GM23338 (cell line): ENCODE measurements at regions not wholly inside any gene's neighbourhood (a gene's known extent, or its start where the extent isn't known, plus 50 kb on each side); places are given as distances from the start of the nearest gene placed in this dataset.

Experiments used
- ATAC-seq: fragments of 200-7000 bp; cut with Tn5 transposase; 3 replicates; pipeline ENCODE4 v1.9.1; 2020
- DNase-seq: peaks from one replicate; pipeline ENCODE4 v3.0.0-alpha.2; 2015; ENCODE audit warnings: low spot score
- H2AFZ ChIP-seq: fragments of 200-600 bp; sonication (generic); 2 replicates; pipeline ENCODE4 v1.8.0; 2016; ENCODE audit warnings: antibody characterized with exemption, mild to moderate bottlenecking, moderate library complexity
- H3F3A ChIP-seq: fragments of 200-600 bp; sonication (generic); replicated peaks from 2 replicates; pipeline ENCODE4 v1.8.0; 2017; ENCODE audit warnings: antibody characterized with exemption, mixed run types, low read depth
- H3K27ac ChIP-seq: fragments of 200-600 bp; sonication (generic); 2 replicates; pipeline ENCODE4 v1.6.1; 2016; ENCODE audit warnings: low read depth
- H3K27me3 ChIP-seq: fragments of 200-600 bp; sonication (generic); 2 replicates; pipeline ENCODE4 v1.8.0; 2016; ENCODE audit warnings: mild to moderate bottlenecking, mixed run types, moderate library complexity; ENCODE audit not compliant: insufficient read depth
- H3K36me3 ChIP-seq: fragments of 200-600 bp; sonication (generic); 2 replicates; pipeline ENCODE4 v1.8.0; 2016; ENCODE audit warnings: mild to moderate bottlenecking; ENCODE audit not compliant: insufficient read depth
- H3K4me1 ChIP-seq: fragments of 200-600 bp; sonication (generic); 2 replicates; pipeline ENCODE4 v1.8.0; 2016; ENCODE audit warnings: mild to moderate bottlenecking, moderate library complexity; ENCODE audit not compliant: insufficient read depth
- H3K4me2 ChIP-seq: fragments of 200-600 bp; sonication (generic); 2 replicates; pipeline ENCODE4 v1.7.1; 2017; ENCODE audit warnings: mixed run types
- H3K4me3 ChIP-seq: fragments of 200-600 bp; sonication (generic); 2 replicates; pipeline ENCODE4 v1.6.1; 2016; ENCODE audit warnings: mixed run types
- H3K79me2 ChIP-seq: fragments of 200-600 bp; sonication (generic); replicated peaks from 2 replicates; pipeline ENCODE4 v1.8.0; 2017; ENCODE audit warnings: mild to moderate bottlenecking; ENCODE audit not compliant: insufficient read depth
- H3K9me2 ChIP-seq: fragments of 200-600 bp; sonication (generic); 2 replicates; pipeline ENCODE4 v1.8.0; 2017; ENCODE audit not compliant: insufficient read depth
- H4K20me1 ChIP-seq: fragments of 200-600 bp; sonication (generic); replicated peaks from 2 replicates; pipeline ENCODE4 v1.8.0; 2017; ENCODE audit warnings: mild to moderate bottlenecking; ENCODE audit not compliant: insufficient read depth
- H3K27ac Mint-ChIP-seq: 2 replicates; pipeline ENCODE4 v1.8.0; 2020; ENCODE audit warnings: inconsistent platforms, mild to moderate bottlenecking, moderate library complexity, mixed read lengths
- H3K27me3 Mint-ChIP-seq: 3 replicates; pipeline ENCODE4 v1.8.0; 2022; ENCODE audit warnings: low read depth, mild to moderate bottlenecking, moderate library complexity, mixed read lengths, inconsistent platforms; ENCODE audit not compliant: insufficient read depth, poor library complexity
- H3K36me3 Mint-ChIP-seq: 3 replicates; pipeline ENCODE4 v1.8.0; 2021; ENCODE audit warnings: low read depth, mild to moderate bottlenecking, inconsistent platforms, moderate library complexity, mixed read lengths
- H3K4me1 Mint-ChIP-seq: 3 replicates; pipeline ENCODE4 v1.8.0; 2020; ENCODE audit warnings: mild to moderate bottlenecking, inconsistent platforms, mixed read lengths
- H3K4me3 Mint-ChIP-seq: 3 replicates; pipeline ENCODE4 v1.8.0; 2021; ENCODE audit warnings: moderate library complexity, mild to moderate bottlenecking, inconsistent platforms, mixed read lengths
- H3K9me3 Mint-ChIP-seq: 3 replicates; pipeline ENCODE4 v1.8.0; 2020; ENCODE audit warnings: moderate library complexity, mild to moderate bottlenecking, inconsistent platforms, mixed read lengths
- CREB1 ChIP-seq: fragments of 250-450 bp; sonication (Bioruptor Pico); IDR thresholded peaks from 2 replicates; pipeline ENCODE4 v1.5.0; 2020; ENCODE audit warnings: low read depth, mild to moderate bottlenecking, moderate library complexity
- EZH2 ChIP-seq: fragments of 200-600 bp; sonication (generic); IDR thresholded peaks from one replicate; pipeline ENCODE4 v1.8.0; 2017; ENCODE audit warnings: antibody characterized with exemption, mild to moderate bottlenecking, low read depth; ENCODE audit not compliant: unreplicated experiment
- EZH2phosphoT487 ChIP-seq: fragments of 200-600 bp; sonication (generic); IDR thresholded peaks from one replicate; pipeline ENCODE4 v1.8.1; 2018; ENCODE audit warnings: antibody characterized with exemption; ENCODE audit not compliant: unreplicated experiment
- JUNB ChIP-seq: IDR thresholded peaks from one replicate; pipeline ENCODE4 v1.6.1; 2016; ENCODE audit warnings: antibody characterized with exemption; ENCODE audit not compliant: unreplicated experiment
- NANOG ChIP-seq: IDR thresholded peaks from 2 replicates; pipeline ENCODE4 v1.6.1; 2016; ENCODE audit warnings: antibody characterized with exemption, borderline replicate concordance
- POLR2AphosphoS5 ChIP-seq: IDR thresholded peaks from 2 replicates; pipeline ENCODE4 v1.6.1; 2016; ENCODE audit warnings: antibody characterized with exemption, low read depth
- STAT1 ChIP-seq: IDR thresholded peaks from one replicate; pipeline ENCODE4 v1.6.1; 2016; ENCODE audit warnings: antibody characterized with exemption; ENCODE audit not compliant: unreplicated experiment
- ZNF114 ChIP-seq: fragments of 250-450 bp; sonication (Bioruptor Pico); IDR thresholded peaks from 2 replicates; pipeline ENCODE4 v1.5.0; 2020; ENCODE audit warnings: mild to moderate bottlenecking, moderate library complexity
- ZNF331 ChIP-seq: fragments of 250-450 bp; sonication (Bioruptor Pico); IDR thresholded peaks from 2 replicates; pipeline ENCODE4 v1.5.0; 2020; ENCODE audit warnings: low read depth, mild to moderate bottlenecking, moderate library complexity
- TF ChIP-seq, protein P1 (sequence below): IDR thresholded peaks from 2 replicates; pipeline ENCODE4 v1.6.1; 2016; ENCODE audit warnings: antibody characterized with exemption
- TF ChIP-seq, protein P2 (sequence below): fragments of 250-450 bp; sonication (Bioruptor Pico); IDR thresholded peaks from 2 replicates; pipeline ENCODE4 v1.5.0; 2020; ENCODE audit warnings: mild to moderate bottlenecking, moderate library complexity
- TF ChIP-seq, protein P3 (sequence below), 2 experiments: fragments of 200-600 bp in 1 of 2; sonication (generic) in 1 of 2; conservative IDR thresholded peaks; 2 replicates each; pipeline versions ENCODE4 v1.5.1 to v1.6.1; 2016 to 2017; ENCODE audit warnings: antibody characterized with exemption in 2 of 2, low read depth in 2 of 2, mild to moderate bottlenecking in 2 of 2, moderate library complexity in 1 of 2
- TF ChIP-seq, protein P4 (sequence below): IDR thresholded peaks from one replicate; pipeline ENCODE4 v1.6.1; 2018; ENCODE audit warnings: antibody characterized with exemption; ENCODE audit not compliant: unreplicated experiment

DNA sequence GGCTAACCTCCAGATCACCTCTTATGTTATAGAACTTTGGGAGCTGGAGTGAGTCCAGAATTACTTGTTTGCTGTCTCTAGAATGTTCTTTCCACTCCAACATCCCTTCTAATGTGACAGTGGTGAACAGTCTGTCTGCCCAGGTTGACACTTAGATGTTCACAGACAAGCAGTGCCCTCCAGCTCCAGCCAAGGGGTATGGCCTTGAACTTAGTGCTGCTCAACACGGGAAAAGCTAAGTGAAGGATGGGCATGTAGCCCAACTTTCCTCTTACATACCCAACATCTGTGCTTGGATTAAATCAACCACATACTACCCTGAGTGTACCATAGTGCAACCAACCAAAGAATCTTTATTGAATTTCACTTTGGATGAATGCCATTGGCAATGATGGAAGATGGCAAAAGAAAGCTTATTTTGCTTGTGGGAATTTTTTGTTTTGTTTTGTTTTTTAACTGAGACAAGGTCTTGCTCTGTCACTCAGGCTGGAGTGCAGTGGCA lies 201.2 kb downstream of the NXNL2 start:
- ATAC-seq = no peak
- no peaks in the 10 kb centered on the region for H3F3A ChIP-seq
- Mint-ChIP-seq H3K9me3 (peaks cover 10% of the 10 kb centered on the region), H3K27ac (no peak overlapping the region), H3K4me3 (no peak overlapping the region), H3K36me3 (peaks cover 3% of the 10 kb centered on the region; the same call in 2 of the 3 replicates), H3K27me3 (peaks cover 2% of the 10 kb centered on the region), H3K4me1 (peaks cover 7% of the 10 kb centered on the region)
- H3K27me3 ChIP-seq = no peaks in the 10 kb centered on the region
- H3K4me1 ChIP-seq = no peaks in the 10 kb centered on the region
- H3K4me2 ChIP-seq = no peak overlapping the region
- no peak overlapping the region for H2AFZ ChIP-seq
- no peaks in the 10 kb centered on the region for H4K20me1 ChIP-seq
- H3K79me2 ChIP-seq = no peaks in the 10 kb centered on the region
- no peaks in the 10 kb centered on the region for H3K36me3 ChIP-seq
- H3K9me2 ChIP-seq = 0 out of 2 replicates have a peak, but pooled peaks cover under 1% of the 10 kb centered on the region
- no peak overlapping the region for H3K27ac ChIP-seq
- H3K4me3 ChIP-seq = no peak overlapping the region
- TF ChIP-seq, protein P1, sequence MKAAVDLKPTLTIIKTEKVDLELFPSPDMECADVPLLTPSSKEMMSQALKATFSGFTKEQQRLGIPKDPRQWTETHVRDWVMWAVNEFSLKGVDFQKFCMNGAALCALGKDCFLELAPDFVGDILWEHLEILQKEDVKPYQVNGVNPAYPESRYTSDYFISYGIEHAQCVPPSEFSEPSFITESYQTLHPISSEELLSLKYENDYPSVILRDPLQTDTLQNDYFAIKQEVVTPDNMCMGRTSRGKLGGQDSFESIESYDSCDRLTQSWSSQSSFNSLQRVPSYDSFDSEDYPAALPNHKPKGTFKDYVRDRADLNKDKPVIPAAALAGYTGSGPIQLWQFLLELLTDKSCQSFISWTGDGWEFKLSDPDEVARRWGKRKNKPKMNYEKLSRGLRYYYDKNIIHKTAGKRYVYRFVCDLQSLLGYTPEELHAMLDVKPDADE = no peak
- no peak for TF ChIP-seq ZNF331
- no peak for TF ChIP-seq JUNB
- TF ChIP-seq POLR2AphosphoS5 = no peak
- TF ChIP-seq, protein P2, sequence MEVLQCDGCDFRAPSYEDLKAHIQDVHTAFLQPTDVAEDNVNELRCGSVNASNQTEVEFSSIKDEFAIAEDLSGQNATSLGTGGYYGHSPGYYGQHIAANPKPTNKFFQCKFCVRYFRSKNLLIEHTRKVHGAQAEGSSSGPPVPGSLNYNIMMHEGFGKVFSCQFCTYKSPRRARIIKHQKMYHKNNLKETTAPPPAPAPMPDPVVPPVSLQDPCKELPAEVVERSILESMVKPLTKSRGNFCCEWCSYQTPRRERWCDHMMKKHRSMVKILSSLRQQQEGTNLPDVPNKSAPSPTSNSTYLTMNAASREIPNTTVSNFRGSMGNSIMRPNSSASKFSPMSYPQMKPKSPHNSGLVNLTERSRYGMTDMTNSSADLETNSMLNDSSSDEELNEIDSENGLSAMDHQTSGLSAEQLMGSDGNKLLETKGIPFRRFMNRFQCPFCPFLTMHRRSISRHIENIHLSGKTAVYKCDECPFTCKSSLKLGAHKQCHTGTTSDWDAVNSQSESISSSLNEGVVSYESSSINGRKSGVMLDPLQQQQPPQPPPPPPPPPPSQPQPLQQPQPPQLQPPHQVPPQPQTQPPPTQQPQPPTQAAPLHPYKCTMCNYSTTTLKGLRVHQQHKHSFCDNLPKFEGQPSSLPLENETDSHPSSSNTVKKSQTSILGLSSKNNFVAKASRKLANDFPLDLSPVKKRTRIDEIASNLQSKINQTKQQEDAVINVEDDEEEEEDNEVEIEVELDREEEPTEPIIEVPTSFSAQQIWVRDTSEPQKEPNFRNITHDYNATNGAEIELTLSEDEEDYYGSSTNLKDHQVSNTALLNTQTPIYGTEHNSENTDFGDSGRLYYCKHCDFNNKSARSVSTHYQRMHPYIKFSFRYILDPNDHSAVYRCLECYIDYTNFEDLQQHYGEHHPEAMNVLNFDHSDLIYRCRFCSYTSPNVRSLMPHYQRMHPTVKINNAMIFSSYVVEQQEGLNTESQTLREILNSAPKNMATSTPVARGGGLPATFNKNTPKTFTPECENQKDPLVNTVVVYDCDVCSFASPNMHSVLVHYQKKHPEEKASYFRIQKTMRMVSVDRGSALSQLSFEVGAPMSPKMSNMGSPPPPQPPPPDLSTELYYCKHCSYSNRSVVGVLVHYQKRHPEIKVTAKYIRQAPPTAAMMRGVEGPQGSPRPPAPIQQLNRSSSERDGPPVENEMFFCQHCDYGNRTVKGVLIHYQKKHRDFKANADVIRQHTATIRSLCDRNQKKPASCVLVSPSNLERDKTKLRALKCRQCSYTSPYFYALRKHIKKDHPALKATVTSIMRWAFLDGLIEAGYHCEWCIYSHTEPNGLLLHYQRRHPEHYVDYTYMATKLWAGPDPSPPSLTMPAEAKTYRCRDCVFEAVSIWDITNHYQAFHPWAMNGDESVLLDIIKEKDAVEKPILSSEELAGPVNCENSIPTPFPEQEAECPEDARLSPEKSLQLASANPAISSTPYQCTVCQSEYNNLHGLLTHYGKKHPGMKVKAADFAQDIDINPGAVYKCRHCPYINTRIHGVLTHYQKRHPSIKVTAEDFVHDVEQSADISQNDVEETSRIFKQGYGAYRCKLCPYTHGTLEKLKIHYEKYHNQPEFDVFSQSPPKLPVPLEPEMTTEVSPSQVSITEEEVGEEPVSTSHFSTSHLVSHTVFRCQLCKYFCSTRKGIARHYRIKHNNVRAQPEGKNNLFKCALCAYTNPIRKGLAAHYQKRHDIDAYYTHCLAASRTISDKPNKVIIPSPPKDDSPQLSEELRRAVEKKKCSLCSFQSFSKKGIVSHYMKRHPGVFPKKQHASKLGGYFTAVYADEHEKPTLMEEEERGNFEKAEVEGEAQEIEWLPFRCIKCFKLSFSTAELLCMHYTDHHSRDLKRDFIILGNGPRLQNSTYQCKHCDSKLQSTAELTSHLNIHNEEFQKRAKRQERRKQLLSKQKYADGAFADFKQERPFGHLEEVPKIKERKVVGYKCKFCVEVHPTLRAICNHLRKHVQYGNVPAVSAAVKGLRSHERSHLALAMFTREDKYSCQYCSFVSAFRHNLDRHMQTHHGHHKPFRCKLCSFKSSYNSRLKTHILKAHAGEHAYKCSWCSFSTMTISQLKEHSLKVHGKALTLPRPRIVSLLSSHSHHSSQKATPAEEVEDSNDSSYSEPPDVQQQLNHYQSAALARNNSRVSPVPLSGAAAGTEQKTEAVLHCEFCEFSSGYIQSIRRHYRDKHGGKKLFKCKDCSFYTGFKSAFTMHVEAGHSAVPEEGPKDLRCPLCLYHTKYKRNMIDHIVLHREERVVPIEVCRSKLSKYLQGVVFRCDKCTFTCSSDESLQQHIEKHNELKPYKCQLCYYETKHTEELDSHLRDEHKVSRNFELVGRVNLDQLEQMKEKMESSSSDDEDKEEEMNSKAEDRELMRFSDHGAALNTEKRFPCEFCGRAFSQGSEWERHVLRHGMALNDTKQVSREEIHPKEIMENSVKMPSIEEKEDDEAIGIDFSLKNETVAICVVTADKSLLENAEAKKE (CRISPR knock-in tag) = no peak
- TF ChIP-seq EZH2phosphoT487 = no peak
- TF ChIP-seq, protein P3, sequence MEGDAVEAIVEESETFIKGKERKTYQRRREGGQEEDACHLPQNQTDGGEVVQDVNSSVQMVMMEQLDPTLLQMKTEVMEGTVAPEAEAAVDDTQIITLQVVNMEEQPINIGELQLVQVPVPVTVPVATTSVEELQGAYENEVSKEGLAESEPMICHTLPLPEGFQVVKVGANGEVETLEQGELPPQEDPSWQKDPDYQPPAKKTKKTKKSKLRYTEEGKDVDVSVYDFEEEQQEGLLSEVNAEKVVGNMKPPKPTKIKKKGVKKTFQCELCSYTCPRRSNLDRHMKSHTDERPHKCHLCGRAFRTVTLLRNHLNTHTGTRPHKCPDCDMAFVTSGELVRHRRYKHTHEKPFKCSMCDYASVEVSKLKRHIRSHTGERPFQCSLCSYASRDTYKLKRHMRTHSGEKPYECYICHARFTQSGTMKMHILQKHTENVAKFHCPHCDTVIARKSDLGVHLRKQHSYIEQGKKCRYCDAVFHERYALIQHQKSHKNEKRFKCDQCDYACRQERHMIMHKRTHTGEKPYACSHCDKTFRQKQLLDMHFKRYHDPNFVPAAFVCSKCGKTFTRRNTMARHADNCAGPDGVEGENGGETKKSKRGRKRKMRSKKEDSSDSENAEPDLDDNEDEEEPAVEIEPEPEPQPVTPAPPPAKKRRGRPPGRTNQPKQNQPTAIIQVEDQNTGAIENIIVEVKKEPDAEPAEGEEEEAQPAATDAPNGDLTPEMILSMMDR (conservative IDR thresholded peaks at IDR 0.05; ENCODE audit: low read depth in 2 of 2) = no peak
- no peak for TF ChIP-seq CREB1 (CRISPR knock-in tag)
- TF ChIP-seq EZH2 = no peak
- TF ChIP-seq NANOG = no peak
- TF ChIP-seq STAT1 = no peak
- no peak for TF ChIP-seq ZNF114 (CRISPR knock-in tag)
- TF ChIP-seq, protein P4, sequence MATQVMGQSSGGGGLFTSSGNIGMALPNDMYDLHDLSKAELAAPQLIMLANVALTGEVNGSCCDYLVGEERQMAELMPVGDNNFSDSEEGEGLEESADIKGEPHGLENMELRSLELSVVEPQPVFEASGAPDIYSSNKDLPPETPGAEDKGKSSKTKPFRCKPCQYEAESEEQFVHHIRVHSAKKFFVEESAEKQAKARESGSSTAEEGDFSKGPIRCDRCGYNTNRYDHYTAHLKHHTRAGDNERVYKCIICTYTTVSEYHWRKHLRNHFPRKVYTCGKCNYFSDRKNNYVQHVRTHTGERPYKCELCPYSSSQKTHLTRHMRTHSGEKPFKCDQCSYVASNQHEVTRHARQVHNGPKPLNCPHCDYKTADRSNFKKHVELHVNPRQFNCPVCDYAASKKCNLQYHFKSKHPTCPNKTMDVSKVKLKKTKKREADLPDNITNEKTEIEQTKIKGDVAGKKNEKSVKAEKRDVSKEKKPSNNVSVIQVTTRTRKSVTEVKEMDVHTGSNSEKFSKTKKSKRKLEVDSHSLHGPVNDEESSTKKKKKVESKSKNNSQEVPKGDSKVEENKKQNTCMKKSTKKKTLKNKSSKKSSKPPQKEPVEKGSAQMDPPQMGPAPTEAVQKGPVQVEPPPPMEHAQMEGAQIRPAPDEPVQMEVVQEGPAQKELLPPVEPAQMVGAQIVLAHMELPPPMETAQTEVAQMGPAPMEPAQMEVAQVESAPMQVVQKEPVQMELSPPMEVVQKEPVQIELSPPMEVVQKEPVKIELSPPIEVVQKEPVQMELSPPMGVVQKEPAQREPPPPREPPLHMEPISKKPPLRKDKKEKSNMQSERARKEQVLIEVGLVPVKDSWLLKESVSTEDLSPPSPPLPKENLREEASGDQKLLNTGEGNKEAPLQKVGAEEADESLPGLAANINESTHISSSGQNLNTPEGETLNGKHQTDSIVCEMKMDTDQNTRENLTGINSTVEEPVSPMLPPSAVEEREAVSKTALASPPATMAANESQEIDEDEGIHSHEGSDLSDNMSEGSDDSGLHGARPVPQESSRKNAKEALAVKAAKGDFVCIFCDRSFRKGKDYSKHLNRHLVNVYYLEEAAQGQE = no peak
- DNase-seq = no peak
